ENCODE measurements at regions not wholly inside any gene's neighbourhood (a gene's known extent, or its start where the extent isn't known, plus 50 kb on each side); places are given as distances from the start of the nearest gene placed in this dataset.

DNA sequence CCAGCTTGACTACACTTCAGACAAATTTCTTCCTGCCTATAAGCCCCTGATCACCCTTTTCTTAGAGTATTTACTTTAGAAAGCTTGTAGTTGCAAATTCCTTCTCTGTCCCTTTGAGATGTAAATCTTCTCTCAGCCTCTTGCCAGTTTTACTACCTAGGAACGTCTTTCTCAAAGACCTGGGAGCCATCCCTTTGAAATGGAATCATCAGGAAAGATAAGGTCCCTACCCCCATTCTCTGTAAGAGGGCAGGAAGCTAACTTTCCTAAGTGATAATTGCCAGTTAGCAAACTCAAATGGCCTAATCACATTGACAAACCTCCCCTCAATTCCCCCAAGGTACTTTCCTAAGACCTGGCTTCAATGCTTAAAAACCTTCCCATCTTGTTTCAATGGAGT is 304.5 kb downstream of the MDFIC start:
- Mint-ChIP-seq H3K27me3 (peaks cover 4% of the 10 kb centered on the region), H3K9me3 (ENCODE audit: insufficient read depth) (no peaks in the 10 kb centered on the region), H3K4me1 (no peaks in the 10 kb centered on the region), H3K27ac (no peak overlapping the region), H3K4me3 (no peak overlapping the region)
- ChIA-PET CTCF (interaction anchor here (0.7 kb wide), 1 partner anchor 10 kb away, joined by 3 read pairs; no protein-coding TSS in a partner anchor), POLR2A (no interaction called here)
- Histone ChIP-seq H3K4me3 (ENCODE audit: control extremely low read depth in 1 of 5, extremely low read depth in 1 of 5, insufficient read depth in 1 of 5, low read depth in 2 of 5, low read length in 4 of 5) (no peak overlapping the region), H3K79me2 (ENCODE audit: control insufficient read depth, insufficient read depth, low read length) (no peaks in the 10 kb centered on the region), H2AFZ (ENCODE audit: insufficient read depth, low read depth, low read length, poor library complexity, severe bottlenecking) (no peak overlapping the region), H3K9me3 (ENCODE audit: control extremely low read depth in 1 of 3, control insufficient read depth in 2 of 3, insufficient read depth in 1 of 3, low read length in 2 of 3) (no peaks in the 10 kb centered on the region), H3K4me1 (ENCODE audit: control insufficient read depth in 2 of 2, insufficient read depth in 2 of 2, low read length in 2 of 2) (no peaks in the 10 kb centered on the region), H3K27ac (ENCODE audit: low read length in 2 of 2) (no peak overlapping the region), H3K4me2 (replicated peaks; ENCODE audit: low read depth, low read length, poor library complexity, severe bottlenecking) (no peak overlapping the region), H3K27me3 (replicated peaks in 1 of 4; ENCODE audit: control extremely low read depth in 1 of 4, control insufficient read depth in 3 of 4, insufficient read depth in 4 of 4, low read length in 3 of 4) (no peaks in the 10 kb centered on the region), H3K36me3 (replicated peaks in 1 of 2; ENCODE audit: control extremely low read depth in 1 of 2, control insufficient read depth in 1 of 2, extremely low read depth in 1 of 2, insufficient read depth in 2 of 2, low read length in 1 of 2) (no peaks in the 10 kb centered on the region), H3K9ac (ENCODE audit: low read length) (no peak overlapping the region), H4K20me1 (ENCODE audit: control insufficient read depth, insufficient read depth, low read length, poor library complexity, severe bottlenecking) (no peaks in the 10 kb centered on the region)
- ATAC-seq (ENCODE audit: low read depth) (no peak), DNase-seq (no peak)
- intact Hi-C loops (cut with micrococcal nuclease), result no loop called here
- WGBS (ENCODE audit: insufficient coverage), result no CpG with 5 or more reads among the region's 1 CpG
- no peak for TF ChIP-seq EZH2 (IDR thresholded peaks at IDR 0.05; ENCODE audit: borderline replicate concordance, insufficient read depth, low read depth, low read length, poor library complexity, severe bottlenecking)
- TF ChIP-seq, protein P1, sequence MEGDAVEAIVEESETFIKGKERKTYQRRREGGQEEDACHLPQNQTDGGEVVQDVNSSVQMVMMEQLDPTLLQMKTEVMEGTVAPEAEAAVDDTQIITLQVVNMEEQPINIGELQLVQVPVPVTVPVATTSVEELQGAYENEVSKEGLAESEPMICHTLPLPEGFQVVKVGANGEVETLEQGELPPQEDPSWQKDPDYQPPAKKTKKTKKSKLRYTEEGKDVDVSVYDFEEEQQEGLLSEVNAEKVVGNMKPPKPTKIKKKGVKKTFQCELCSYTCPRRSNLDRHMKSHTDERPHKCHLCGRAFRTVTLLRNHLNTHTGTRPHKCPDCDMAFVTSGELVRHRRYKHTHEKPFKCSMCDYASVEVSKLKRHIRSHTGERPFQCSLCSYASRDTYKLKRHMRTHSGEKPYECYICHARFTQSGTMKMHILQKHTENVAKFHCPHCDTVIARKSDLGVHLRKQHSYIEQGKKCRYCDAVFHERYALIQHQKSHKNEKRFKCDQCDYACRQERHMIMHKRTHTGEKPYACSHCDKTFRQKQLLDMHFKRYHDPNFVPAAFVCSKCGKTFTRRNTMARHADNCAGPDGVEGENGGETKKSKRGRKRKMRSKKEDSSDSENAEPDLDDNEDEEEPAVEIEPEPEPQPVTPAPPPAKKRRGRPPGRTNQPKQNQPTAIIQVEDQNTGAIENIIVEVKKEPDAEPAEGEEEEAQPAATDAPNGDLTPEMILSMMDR (IDR thresholded peaks at IDR 0.05), result no peak

DNA sequence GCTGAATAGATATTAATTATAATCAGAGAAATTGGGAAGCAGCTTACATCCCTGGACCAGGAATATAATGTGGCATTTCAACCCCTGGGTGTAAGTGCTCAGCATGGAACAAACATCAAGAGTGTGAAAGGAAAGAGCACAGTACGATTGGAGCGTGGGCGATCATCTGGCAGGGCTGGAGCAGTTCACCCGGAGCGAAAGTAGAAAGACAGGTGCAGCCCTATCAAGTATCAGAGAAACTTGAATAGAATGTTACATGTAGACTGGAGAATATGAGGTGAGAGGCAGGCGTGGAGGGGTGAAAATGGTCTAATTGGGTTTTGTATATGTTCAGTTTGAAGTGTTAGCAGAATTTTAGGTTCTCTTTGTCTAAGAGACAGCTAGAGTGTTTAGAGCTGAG is 303.0 kb downstream of the MDFIC start:
- intact Hi-C loops (cut with micrococcal nuclease), result no loop called here
- TF ChIP-seq, protein P1 (IDR thresholded peaks at IDR 0.05), result no peak
- no peak for TF ChIP-seq EZH2 (IDR thresholded peaks at IDR 0.05; ENCODE audit: borderline replicate concordance, insufficient read depth, low read depth, low read length, poor library complexity, severe bottlenecking)
- POLR2A ChIA-PET, result no interaction called here

More for the DNA sequence above, 303.0 kb downstream of the MDFIC start:
- no peak overlapping the region for H2AFZ ChIP-seq (ENCODE audit: insufficient read depth, low read depth, low read length, poor library complexity, severe bottlenecking)
- H3K79me2 ChIP-seq (ENCODE audit: control insufficient read depth, insufficient read depth, low read length), result no peaks in the 10 kb centered on the region
- no peak overlapping the region for H3K4me3 ChIP-seq (ENCODE audit: control extremely low read depth in 1 of 5, extremely low read depth in 1 of 5, insufficient read depth in 1 of 5, low read depth in 2 of 5, low read length in 4 of 5)
- DNase-seq (no peak), ATAC-seq (ENCODE audit: low read depth) (no peak)
- no peak overlapping the region for H3K9ac ChIP-seq (ENCODE audit: low read length)
- H3K4me1 Mint-ChIP-seq, result no peaks in the 10 kb centered on the region
- H3K4me3 Mint-ChIP-seq, result no peak overlapping the region
- no peaks in the 10 kb centered on the region for H3K9me3 ChIP-seq (ENCODE audit: control extremely low read depth in 1 of 3, control insufficient read depth in 2 of 3, insufficient read depth in 1 of 3, low read length in 2 of 3)
- no peaks in the 10 kb centered on the region for H4K20me1 ChIP-seq (ENCODE audit: control insufficient read depth, insufficient read depth, low read length, poor library complexity, severe bottlenecking)
- no peak overlapping the region for H3K27ac ChIP-seq (ENCODE audit: low read length in 2 of 2)
- H3K27me3 Mint-ChIP-seq, result peaks cover 7% of the 10 kb centered on the region
- CTCF ChIA-PET, result no interaction called here
- H3K4me2 ChIP-seq (replicated peaks; ENCODE audit: low read depth, low read length, poor library complexity, severe bottlenecking), result no peak overlapping the region
- H3K9me3 Mint-ChIP-seq (ENCODE audit: insufficient read depth), result no peaks in the 10 kb centered on the region
- H3K36me3 ChIP-seq (replicated peaks in 1 of 2; ENCODE audit: control extremely low read depth in 1 of 2, control insufficient read depth in 1 of 2, extremely low read depth in 1 of 2, insufficient read depth in 2 of 2, low read length in 1 of 2), result no peaks in the 10 kb centered on the region
- H3K27me3 ChIP-seq (replicated peaks in 1 of 4; ENCODE audit: control extremely low read depth in 1 of 4, control insufficient read depth in 3 of 4, insufficient read depth in 4 of 4, low read length in 3 of 4), result no peaks in the 10 kb centered on the region
- H3K27ac Mint-ChIP-seq, result no peak overlapping the region
- H3K4me1 ChIP-seq (ENCODE audit: control insufficient read depth in 2 of 2, insufficient read depth in 2 of 2, low read length in 2 of 2), result no peaks in the 10 kb centered on the region
- WGBS (ENCODE audit: insufficient coverage), result 84% methylated on average over 6 of the region's 6 CpGs
